Iris pigment epithelial cell (primary cell): ENCODE measurements at regions not wholly inside any gene's neighbourhood (a gene's known extent, or its start where the extent isn't known, plus 50 kb on each side); places are given as distances from the start of the nearest gene placed in this dataset.

Experiments
- DNase-seq: peaks from one replicate; pipeline ENCODE4 v3.0.0-alpha.2; 2011; ENCODE audit warnings: low read depth

- DNase-seq: no peak
These were observed 156.2 kb upstream of the CELF4 start for GRCh38 chr18:37721544-37722522.

- no peak for DNase-seq
These were observed 155.1 kb upstream of the CELF4 start for GRCh38 chr18:37720663-37721062.

- no peak for DNase-seq
These were observed 152.1 kb upstream of the CELF4 start for GRCh38 chr18:37717656-37718055.

- no peak for DNase-seq
These were observed 151.5 kb upstream of the CELF4 start for GRCh38 chr18:37717098-37717497.

GRCh38 chr18:37716106-37716735, 150.6 kb upstream of the CELF4 start:
- DNase-seq: no peak

GRCh38 chr18:37714691-37715090, 149.1 kb upstream of the CELF4 start:
- no peak for DNase-seq

- no peak for DNase-seq
These were observed 147.2 kb upstream of the CELF4 start for GRCh38 chr18:37712776-37713175.

- DNase-seq: no peak
These were observed 146.3 kb upstream of the CELF4 start for GRCh38 chr18:37711766-37712505.

GRCh38 chr18:37710726-37711125, 145.1 kb upstream of the CELF4 start:
- no peak for DNase-seq

- no peak for DNase-seq
These were observed 144.1 kb upstream of the CELF4 start for GRCh38 chr18:37709740-37710139.

GRCh38 chr18:37705016-37705415, 139.4 kb upstream of the CELF4 start:
- DNase-seq: no peak

- no peak for DNase-seq
These were observed 137.2 kb upstream of the CELF4 start for GRCh38 chr18:37702841-37703240.

GRCh38 chr18:37701967-37702366, 136.4 kb upstream of the CELF4 start:
- no peak for DNase-seq

GRCh38 chr18:37698508-37699040, 133.0 kb upstream of the CELF4 start:
- no peak for DNase-seq

- no peak for DNase-seq
These were observed 128.9 kb upstream of the CELF4 start for GRCh38 chr18:37694516-37694915.

- DNase-seq: no peak
These were observed 125.6 kb upstream of the CELF4 start for GRCh38 chr18:37691162-37691561.

GRCh38 chr18:37689841-37690240, 124.2 kb upstream of the CELF4 start:
- no peak for DNase-seq

- no peak for DNase-seq
These were observed 119.0 kb upstream of the CELF4 start for GRCh38 chr18:37684590-37684989.

- DNase-seq: no peak
These were observed 118.6 kb upstream of the CELF4 start for GRCh38 chr18:37684183-37684582.

- DNase-seq: no peak
These were observed 115.3 kb upstream of the CELF4 start for GRCh38 chr18:37680911-37681310.

GRCh38 chr18:37676276-37676675, 110.7 kb upstream of the CELF4 start:
- no peak for DNase-seq

- no peak for DNase-seq
These were observed 110.1 kb upstream of the CELF4 start for GRCh38 chr18:37675699-37676098.
